OCI-LY3 (cell line): ENCODE measurements at regions not wholly inside any gene's neighbourhood (a gene's known extent, or its start where the extent isn't known, plus 50 kb on each side); places are given as distances from the start of the nearest gene placed in this dataset.

Experiments
- EZH2phosphoT487 ChIP-seq: fragments of 200-600 bp; shearing (Covaris generic); IDR thresholded peaks from 2 replicates; pipeline ENCODE4 v1.6.1; 2018; ENCODE audit warnings: antibody characterized with exemption, mixed run types, low read depth
- TF ChIP-seq, protein P1 (sequence below): fragments of 200-600, 300-600 bp; sonication (generic); IDR thresholded peaks from 2 replicates; pipeline ENCODE4 v1.5.1; 2014; ENCODE audit warnings: antibody characterized with exemption, low read length, low read depth

DNA sequence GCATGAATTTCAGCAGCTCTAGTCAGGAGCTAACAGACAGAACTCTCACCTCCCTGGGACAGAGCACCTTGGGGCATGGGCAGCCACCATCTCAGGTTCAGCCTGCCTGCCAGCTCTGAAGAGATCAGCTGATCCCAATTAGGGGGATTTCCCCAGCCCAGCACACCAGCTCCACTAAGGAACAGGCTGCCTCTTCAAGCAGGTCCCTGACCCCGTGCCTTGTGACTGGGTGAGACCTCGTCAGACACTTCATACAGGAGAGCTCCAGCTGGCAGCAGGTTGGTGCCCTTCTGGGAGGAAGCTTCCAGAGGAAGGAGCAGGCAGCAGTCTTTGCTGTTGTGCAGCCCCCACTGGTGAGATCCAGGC lies 84.5 kb upstream of the UFM1 start:
- TF ChIP-seq, protein P1, sequence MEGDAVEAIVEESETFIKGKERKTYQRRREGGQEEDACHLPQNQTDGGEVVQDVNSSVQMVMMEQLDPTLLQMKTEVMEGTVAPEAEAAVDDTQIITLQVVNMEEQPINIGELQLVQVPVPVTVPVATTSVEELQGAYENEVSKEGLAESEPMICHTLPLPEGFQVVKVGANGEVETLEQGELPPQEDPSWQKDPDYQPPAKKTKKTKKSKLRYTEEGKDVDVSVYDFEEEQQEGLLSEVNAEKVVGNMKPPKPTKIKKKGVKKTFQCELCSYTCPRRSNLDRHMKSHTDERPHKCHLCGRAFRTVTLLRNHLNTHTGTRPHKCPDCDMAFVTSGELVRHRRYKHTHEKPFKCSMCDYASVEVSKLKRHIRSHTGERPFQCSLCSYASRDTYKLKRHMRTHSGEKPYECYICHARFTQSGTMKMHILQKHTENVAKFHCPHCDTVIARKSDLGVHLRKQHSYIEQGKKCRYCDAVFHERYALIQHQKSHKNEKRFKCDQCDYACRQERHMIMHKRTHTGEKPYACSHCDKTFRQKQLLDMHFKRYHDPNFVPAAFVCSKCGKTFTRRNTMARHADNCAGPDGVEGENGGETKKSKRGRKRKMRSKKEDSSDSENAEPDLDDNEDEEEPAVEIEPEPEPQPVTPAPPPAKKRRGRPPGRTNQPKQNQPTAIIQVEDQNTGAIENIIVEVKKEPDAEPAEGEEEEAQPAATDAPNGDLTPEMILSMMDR, result no peak
- no peak for TF ChIP-seq EZH2phosphoT487
